Gastrocnemius medialis (tissue), 4 donors: ENCODE measurements at regions not wholly inside any gene's neighbourhood (a gene's known extent, or its start where the extent isn't known, plus 50 kb on each side); places are given as distances from the start of the nearest gene placed in this dataset.

Experiments
- ATAC-seq, 2 donors: fragments of 150-250 bp; one replicate each; pipeline ENCODE4 v1.9.1; 2016
- DNase-seq, 2 donors: peaks; one replicate each; pipeline ENCODE4 v3.0.0-alpha.2; 2019
- H3K27ac ChIP-seq, 4 donors: fragments of 200-600 bp; sonication (generic); 1 replicate in 1 of 4; 2 replicates in 3 of 4; pipeline ENCODE4 v1.5.1; 2016 to 2018; ENCODE audit warnings: mild to moderate bottlenecking in 2 of 4, moderate library complexity in 1 of 4
- H3K27me3 ChIP-seq, 3 donors: fragments of 200-600 bp; sonication (generic) in 2 of 3; 1 replicate in 1 of 3; 2 replicates in 2 of 3; pipeline versions ENCODE4 v1.5.1 to v1.6.0; 2016 to 2019; ENCODE audit warnings: mild to moderate bottlenecking in 1 of 3, moderate library complexity in 1 of 3
- H3K36me3 ChIP-seq, 2 donors: fragments of 200-600 bp; sonication (generic) in 1 of 2; one replicate each; pipeline ENCODE4 v1.5.1; 2017 to 2018
- H3K4me1 ChIP-seq, 2 donors: fragments of 200-600 bp; sonication (generic) in 1 of 2; one replicate each; pipeline ENCODE4 v1.5.1; 2016 to 2017; ENCODE audit warnings: mild to moderate bottlenecking in 2 of 2
- H3K4me3 ChIP-seq, 4 donors: fragments of 200-600 bp; sonication (generic) in 3 of 4; 1 replicate in 1 of 4; 2 replicates in 3 of 4; pipeline ENCODE4 v1.5.1; 2016 to 2019; ENCODE audit warnings: mild to moderate bottlenecking in 2 of 4
- H3K9me3 ChIP-seq, 3 donors: fragments of 200-600 bp; sonication (generic) in 2 of 3; 1 replicate in 1 of 3; 2 replicates in 2 of 3; pipeline ENCODE4 v1.5.1; 2016 to 2019
- CTCF ChIP-seq, 5 experiments: fragments of 450-650 bp in 3 of 5; fragments of 200-600 bp in 2 of 5; sonication (generic) in 2 of 5; IDR thresholded peaks in 4 of 5; conservative IDR thresholded peaks in 1 of 5; 1 replicate in 4 of 5; 2 replicates in 1 of 5; pipeline ENCODE4 v1.5.1; 2016 to 2019; ENCODE audit warnings: antibody characterized with exemption in 5 of 5, mild to moderate bottlenecking in 3 of 5, moderate library complexity in 3 of 5
- POLR2A ChIP-seq, 2 donors: fragments of 450-650 bp; IDR thresholded peaks; one replicate each; pipeline ENCODE4 v1.6.1; 2017; ENCODE audit warnings: antibody characterized with exemption in 2 of 2, mild to moderate bottlenecking in 2 of 2, moderate library complexity in 2 of 2
- in situ Hi-C, 4 donors: fragments of 200-750 bp; cut with MboI; loops; one replicate each; pipeline versions ENCODE4 v1.15.0 to v1.8.0; 2017; ENCODE audit warnings: low sequenced_read_pairs in 4 of 4
- intact Hi-C: fragments of 100-400 bp; cut with DNase I; formaldehyde crosslinking; loops from one replicate; pipeline ENCODE4 v1.15.1; 2023; ENCODE audit warnings: low total_unique reads

GRCh38 chr6:144652292-144652891 lies 367.3 kb downstream of the UTRN start:
- Histone ChIP-seq H3K9me3 (no peaks in the 10 kb centered on the region), H3K4me1 (no peaks in the 10 kb centered on the region), H3K4me3 (no peak overlapping the region), H3K27me3 (no peaks in the 10 kb centered on the region), H3K27ac (no peak overlapping the region), H3K36me3 (no peaks in the 10 kb centered on the region)
- ATAC-seq, result no peak
- intact Hi-C loops, result no loop called here
- DNase-seq, result no peak
- TF ChIP-seq CTCF (IDR thresholded peaks at IDR 0.05 in 4 of 5, conservative IDR thresholded peaks at IDR 0.05 in 1 of 5) (no peak), POLR2A (IDR thresholded peaks at IDR 0.05) (no peak)
- in situ Hi-C loops, result no loop called here

DNA sequence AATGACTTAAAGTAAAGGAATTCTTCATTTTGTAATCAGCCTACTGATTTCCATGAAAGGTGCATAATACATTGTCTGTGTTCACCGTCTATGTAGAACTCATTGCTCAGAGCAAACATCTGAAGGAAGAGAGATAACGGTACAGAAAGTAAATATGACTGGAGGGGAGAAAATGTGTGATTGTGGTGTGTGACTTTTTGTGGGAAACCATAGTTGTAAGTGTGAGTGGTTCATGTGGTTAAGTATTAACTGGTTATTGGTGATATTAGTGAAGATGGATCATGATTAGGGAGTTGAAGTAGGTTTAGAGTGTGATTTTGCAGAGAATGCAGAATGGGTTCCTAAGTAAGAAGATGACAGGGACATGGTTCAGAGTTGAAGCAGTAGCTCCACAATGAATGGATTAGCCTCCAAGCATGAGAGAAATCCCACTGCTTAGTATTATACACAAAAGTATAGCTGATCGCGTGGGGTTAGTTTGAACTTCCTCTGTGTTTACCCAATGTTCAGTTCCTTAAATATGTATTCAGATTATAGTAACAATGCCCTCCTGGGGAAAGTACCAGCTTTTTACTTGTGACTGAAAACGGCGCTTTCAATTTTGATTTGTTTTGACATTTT lies 368.9 kb downstream of the UTRN start:
- no peak for DNase-seq
- no peaks in the 10 kb centered on the region for H3K27me3 ChIP-seq
- no peak for ATAC-seq
- no peaks in the 10 kb centered on the region for H3K36me3 ChIP-seq
- in situ Hi-C loops, result no loop called here
- TF ChIP-seq POLR2A (IDR thresholded peaks at IDR 0.05) (no peak), CTCF (IDR thresholded peaks at IDR 0.05 in 4 of 5, conservative IDR thresholded peaks at IDR 0.05 in 1 of 5) (no peak)
- H3K4me3 ChIP-seq, result no peak overlapping the region
- H3K9me3 ChIP-seq, result no peaks in the 10 kb centered on the region
- H3K27ac ChIP-seq, result no peak overlapping the region
- intact Hi-C loops, result no loop called here
- H3K4me1 ChIP-seq, result no peaks in the 10 kb centered on the region

DNA sequence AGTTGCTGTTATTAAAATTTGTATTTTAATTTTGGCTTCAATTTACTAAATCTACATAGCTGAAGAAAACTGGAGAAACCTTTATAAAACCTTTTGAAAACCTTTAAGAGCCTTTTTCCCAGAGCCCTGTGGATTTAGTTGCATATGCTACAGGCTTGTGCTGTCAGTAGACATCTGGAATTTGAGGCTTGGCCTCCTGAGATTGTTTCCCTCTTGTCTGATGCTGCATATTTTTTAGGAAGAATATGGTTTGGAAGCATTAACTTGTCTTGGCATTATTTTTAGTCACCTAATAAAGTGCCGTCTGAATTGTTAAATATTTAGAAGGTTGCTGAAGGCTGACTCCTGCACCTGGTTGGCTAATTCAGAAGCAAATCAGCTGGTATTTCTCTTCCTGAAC lies 369.4 kb downstream of the UTRN start:
- in situ Hi-C loops (no loop called here), intact Hi-C loops (no loop called here)
- no peak overlapping the region for H3K27ac ChIP-seq

GRCh38 chr6:144655376-144655775 lies 370.2 kb downstream of the UTRN start:
- Histone ChIP-seq H3K27me3 (no peaks in the 10 kb centered on the region), H3K4me1 (no peaks in the 10 kb centered on the region), H3K36me3 (no peaks in the 10 kb centered on the region), H3K9me3 (no peaks in the 10 kb centered on the region), H3K27ac (no peak overlapping the region), H3K4me3 (no peak overlapping the region)
- TF ChIP-seq POLR2A (IDR thresholded peaks at IDR 0.05), result no peak
- no peak for TF ChIP-seq CTCF (IDR thresholded peaks at IDR 0.05 in 4 of 5, conservative IDR thresholded peaks at IDR 0.05 in 1 of 5)
- in situ Hi-C loops (no loop called here), intact Hi-C loops (no loop called here)
- ATAC-seq, result no peak
- no peak for DNase-seq

More for the DNA sequence above, 369.4 kb downstream of the UTRN start:
- no peaks in the 10 kb centered on the region for H3K9me3 ChIP-seq
- H3K27me3 ChIP-seq, result no peaks in the 10 kb centered on the region
- no peak for TF ChIP-seq CTCF (IDR thresholded peaks at IDR 0.05 in 4 of 5, conservative IDR thresholded peaks at IDR 0.05 in 1 of 5)
- TF ChIP-seq POLR2A (IDR thresholded peaks at IDR 0.05), result no peak
- H3K36me3 ChIP-seq, result no peaks in the 10 kb centered on the region
- H3K4me3 ChIP-seq, result no peak overlapping the region
- ATAC-seq (no peak), DNase-seq (no peak)
- H3K4me1 ChIP-seq, result no peaks in the 10 kb centered on the region

DNA sequence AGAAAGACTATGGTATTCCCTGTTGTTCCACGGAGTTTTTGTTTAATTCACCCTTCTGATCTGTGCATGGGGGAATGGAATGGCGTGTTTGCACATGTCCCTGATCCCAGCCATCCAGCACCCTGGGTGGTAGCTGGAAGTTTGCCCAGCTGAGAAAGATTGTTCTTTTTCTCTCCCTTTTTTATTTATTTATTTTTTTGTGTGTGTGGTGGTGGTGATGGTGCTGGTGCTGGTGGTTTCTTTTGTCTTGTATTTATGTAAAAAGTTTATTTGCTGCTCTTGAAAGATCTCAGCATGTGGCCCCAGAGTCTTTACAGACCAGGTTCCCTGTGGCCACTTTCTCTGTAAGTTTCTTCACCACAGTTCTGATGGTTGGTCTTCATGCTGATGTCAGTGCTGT lies 372.6 kb downstream of the UTRN start:
- Histone ChIP-seq H3K4me3 (no peak overlapping the region), H3K27me3 (no peaks in the 10 kb centered on the region), H3K9me3 (no peaks in the 10 kb centered on the region), H3K36me3 (no peaks in the 10 kb centered on the region), H3K4me1 (no peaks in the 10 kb centered on the region), H3K27ac (no peak overlapping the region)
- ATAC-seq (no peak), DNase-seq (no peak)
- TF ChIP-seq CTCF (IDR thresholded peaks at IDR 0.05 in 4 of 5, conservative IDR thresholded peaks at IDR 0.05 in 1 of 5) (no peak), POLR2A (IDR thresholded peaks at IDR 0.05) (no peak)
- in situ Hi-C loops, result no loop called here
- intact Hi-C loops, result no loop called here
